GM12865 (cell line): ENCODE measurements at regions not wholly inside any gene's neighbourhood (a gene's known extent, or its start where the extent isn't known, plus 50 kb on each side); places are given as distances from the start of the nearest gene placed in this dataset.
A peak's percentile ranks its signal among the peaks of the same experiment; 100 is the strongest.
"Not testable (repeated sequence)": the region's sequence is repeated elsewhere in the genome, so short reads cannot be mapped to it uniquely, and the experiment has no call there.

Source experiments
- DNase-seq: peaks from one replicate; pipeline ENCODE4 v3.0.0; 2010; ENCODE audit warnings: low read depth
- H3K4me3 ChIP-seq: 2 replicates; pipeline ENCODE4 v1.5.1; 2011; ENCODE audit warnings: mild to moderate bottlenecking, low read depth, low read length, control low read depth
- TF ChIP-seq, protein P1 (sequence below): IDR thresholded peaks from 2 replicates; pipeline ENCODE4 v1.5.1; 2011; ENCODE audit warnings: low read length, control low read depth, low read depth, inconsistent platforms; ENCODE audit not compliant: insufficient read depth; ENCODE audit errors: missing control alignments

DNA sequence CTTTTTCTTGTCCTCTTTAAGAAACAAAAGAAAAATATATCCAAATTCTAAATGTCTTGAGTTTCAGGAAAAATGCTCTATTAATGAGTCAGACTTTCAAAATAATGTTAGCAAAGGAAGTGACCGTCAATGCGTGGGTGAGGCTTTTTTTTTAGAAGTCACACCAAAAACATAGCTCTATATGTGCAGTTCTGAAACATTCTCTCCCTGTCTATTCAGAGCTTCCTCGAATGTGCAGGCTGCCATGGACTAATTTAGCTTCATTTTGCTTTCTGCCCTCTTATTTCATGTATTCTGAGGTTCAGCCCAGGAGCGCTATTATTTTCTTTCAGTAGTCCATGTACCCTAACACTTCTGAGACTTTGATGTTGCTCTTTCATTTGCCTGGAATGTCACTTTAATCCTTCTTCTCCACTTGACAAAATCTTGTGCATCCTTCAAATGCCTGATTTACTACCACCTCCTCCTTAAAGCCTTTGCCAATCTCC, 72.5 kb upstream of the RASA1 start:
- peak; percentile 37 for DNase-seq
- no peak overlapping the region for H3K4me3 ChIP-seq
- TF ChIP-seq, protein P1, sequence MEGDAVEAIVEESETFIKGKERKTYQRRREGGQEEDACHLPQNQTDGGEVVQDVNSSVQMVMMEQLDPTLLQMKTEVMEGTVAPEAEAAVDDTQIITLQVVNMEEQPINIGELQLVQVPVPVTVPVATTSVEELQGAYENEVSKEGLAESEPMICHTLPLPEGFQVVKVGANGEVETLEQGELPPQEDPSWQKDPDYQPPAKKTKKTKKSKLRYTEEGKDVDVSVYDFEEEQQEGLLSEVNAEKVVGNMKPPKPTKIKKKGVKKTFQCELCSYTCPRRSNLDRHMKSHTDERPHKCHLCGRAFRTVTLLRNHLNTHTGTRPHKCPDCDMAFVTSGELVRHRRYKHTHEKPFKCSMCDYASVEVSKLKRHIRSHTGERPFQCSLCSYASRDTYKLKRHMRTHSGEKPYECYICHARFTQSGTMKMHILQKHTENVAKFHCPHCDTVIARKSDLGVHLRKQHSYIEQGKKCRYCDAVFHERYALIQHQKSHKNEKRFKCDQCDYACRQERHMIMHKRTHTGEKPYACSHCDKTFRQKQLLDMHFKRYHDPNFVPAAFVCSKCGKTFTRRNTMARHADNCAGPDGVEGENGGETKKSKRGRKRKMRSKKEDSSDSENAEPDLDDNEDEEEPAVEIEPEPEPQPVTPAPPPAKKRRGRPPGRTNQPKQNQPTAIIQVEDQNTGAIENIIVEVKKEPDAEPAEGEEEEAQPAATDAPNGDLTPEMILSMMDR: no peak

DNA sequence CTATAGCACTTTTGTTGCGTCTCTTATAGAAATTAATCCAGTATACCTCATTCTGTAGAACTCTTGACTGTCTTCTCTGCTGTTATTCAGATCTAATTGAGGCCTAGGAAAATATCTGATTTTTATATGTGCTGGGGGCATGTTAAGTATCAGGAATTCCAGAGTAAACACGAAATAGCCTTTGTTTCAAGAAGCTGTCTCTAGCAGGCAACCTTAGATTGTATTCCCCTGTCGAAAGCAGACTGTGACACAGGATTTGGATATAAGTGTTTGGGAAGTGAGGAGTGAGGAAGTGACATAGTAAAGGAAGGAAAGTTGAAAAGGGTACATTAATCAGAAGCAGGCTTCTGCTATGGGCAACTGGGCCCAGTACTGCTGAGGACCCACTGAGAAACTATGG, 72.1 kb upstream of the RASA1 start:
- DNase-seq: no peak
- TF ChIP-seq, protein P1: no peak

GRCh38 chr5:87198010-87198409, 69.7 kb upstream of the RASA1 start:
- no peak overlapping the region for H3K4me3 ChIP-seq
- no peak for DNase-seq
- TF ChIP-seq, protein P1: no peak

More for the DNA sequence above, 72.1 kb upstream of the RASA1 start:
- H3K4me3 ChIP-seq: no peak overlapping the region

DNA sequence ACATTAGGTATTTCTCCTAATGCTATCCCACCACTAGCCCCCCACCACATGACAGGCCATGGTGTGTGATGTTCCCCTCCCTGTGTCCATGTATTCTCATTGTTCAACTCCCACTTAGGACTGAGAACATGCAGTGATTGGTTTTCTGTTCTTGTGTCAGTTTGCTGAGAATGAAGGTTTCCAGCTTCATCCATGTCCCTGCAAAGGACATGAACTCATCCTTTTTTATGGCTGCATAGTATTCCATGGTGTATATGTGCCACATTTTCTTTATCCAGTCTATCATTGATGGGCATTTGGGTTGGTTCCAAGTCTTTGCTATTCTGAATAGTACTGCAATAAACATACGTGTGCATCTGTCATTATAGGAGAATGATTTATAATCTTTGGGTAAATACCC, 68.4 kb upstream of the RASA1 start:
- not testable (repeated sequence) for DNase-seq

GRCh38 chr5:87199704-87200103, 68.0 kb upstream of the RASA1 start:
- DNase-seq, H3K4me3 ChIP-seq: not testable (repeated sequence)

More for the DNA sequence above, 68.4 kb upstream of the RASA1 start:
- not testable (repeated sequence) for H3K4me3 ChIP-seq

GRCh38 chr5:87210076-87210475, 57.6 kb upstream of the RASA1 start:
- DNase-seq: no peak
- TF ChIP-seq, protein P1: no peak
- H3K4me3 ChIP-seq: no peak overlapping the region

DNA sequence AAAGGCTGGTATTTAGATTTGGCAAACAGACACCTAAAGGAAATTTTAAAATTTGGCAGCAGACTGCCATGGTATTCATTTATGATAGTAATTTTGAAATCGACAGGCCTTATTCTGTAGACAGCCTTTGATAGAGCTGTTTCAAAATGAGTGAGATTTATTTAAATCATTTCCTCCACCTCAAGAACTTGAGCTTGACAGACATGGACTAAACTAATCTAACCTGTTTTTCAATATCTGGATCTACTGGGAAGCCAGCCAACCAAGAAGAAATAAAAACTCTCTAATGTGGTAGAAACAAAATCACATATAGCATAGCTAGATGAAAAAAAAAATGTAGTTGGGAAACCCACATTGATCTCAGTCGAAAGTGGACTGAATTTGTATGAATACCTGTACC, 56.9 kb upstream of the RASA1 start:
- DNase-seq: peak; percentile 51
- no peak overlapping the region for H3K4me3 ChIP-seq
- TF ChIP-seq, protein P1: no peak

GRCh38 chr5:87211676-87212075, 56.0 kb upstream of the RASA1 start:
- no peak overlapping the region for H3K4me3 ChIP-seq
- TF ChIP-seq, protein P1: no peak
- no peak for DNase-seq

- not testable (repeated sequence) for H3K4me3 ChIP-seq, DNase-seq
These were observed 55.5 kb upstream of the RASA1 start for GRCh38 chr5:87212183-87212582.

- not testable (repeated sequence) for DNase-seq, H3K4me3 ChIP-seq
These were observed 50.2 kb upstream of the RASA1 start for GRCh38 chr5:87217480-87217879.
